ENCODE measurements at regions not wholly inside any gene's neighbourhood (a gene's known extent, or its start where the extent isn't known, plus 50 kb on each side); places are given as distances from the start of the nearest gene placed in this dataset.
"Not testable (repeated sequence)": the region's sequence is repeated elsewhere in the genome, so short reads cannot be mapped to it uniquely, and the experiment has no call there.

DNA sequence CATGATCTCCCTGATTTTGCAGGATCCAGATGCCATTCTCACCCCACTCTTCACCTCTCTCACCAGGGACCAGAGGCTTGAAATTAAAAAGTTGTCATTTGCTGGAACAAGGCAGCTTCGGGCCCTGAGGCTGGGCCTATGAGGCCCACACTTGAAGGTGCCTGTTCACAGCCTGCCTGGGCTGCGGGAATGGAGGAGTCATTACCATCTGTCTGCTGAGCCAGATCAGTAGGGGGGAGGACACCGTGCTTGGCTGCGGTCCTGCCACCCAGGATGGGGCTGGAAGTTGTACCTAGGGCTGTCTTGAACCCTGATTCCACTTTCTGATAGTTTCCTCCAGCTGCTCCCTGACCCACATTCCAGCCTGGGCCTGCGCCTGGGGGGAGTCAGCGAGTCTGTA is 208.3 kb upstream of the N4BP1 start:
- DNase-seq: no peak

GRCh38 chr16:48817032-48817431 is 207.1 kb upstream of the N4BP1 start:
- no peak for DNase-seq

- no peak for DNase-seq
These were observed 206.4 kb upstream of the N4BP1 start for GRCh38 chr16:48816393-48816792.

DNA sequence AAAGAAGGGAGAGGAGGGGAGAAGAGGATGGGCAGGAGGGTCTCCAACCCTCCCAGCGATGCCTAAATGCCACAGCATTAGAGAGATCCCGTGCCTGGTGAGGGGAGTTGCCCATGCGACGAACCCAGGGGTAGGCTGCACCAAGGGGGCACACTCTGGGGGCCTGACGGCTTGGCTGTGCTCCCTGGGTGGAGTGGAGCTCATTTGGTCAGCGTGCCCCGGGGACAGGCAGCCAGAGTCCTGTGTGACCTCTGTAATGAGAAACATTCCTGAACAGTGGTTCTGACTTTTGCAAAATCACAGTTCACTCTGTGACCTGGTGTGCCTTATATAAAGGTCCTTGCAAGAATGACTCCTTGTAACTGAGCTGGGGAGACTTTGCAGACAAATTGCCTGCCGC is 205.0 kb upstream of the N4BP1 start:
- no peak for DNase-seq

DNA sequence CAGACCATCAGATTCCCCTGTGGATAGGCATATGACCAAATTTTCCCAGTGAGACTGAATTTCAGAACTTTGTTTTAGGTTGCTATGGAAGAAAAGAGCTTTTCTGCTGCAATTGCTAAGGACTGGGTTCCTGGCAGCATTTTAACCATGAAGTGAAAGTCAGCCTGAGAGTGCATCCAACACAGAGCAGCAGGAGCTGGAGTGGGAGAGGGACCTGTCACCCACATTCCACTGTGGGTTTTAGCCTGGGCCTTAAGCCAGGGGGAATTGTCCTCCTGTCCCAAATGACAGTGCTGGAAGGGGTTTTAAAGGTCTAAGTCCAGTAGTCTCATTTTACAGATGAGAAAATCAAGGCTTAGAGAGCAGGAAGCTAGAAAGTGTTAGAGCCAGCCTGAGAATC is 203.5 kb upstream of the N4BP1 start:
- DNase-seq: no peak

DNA sequence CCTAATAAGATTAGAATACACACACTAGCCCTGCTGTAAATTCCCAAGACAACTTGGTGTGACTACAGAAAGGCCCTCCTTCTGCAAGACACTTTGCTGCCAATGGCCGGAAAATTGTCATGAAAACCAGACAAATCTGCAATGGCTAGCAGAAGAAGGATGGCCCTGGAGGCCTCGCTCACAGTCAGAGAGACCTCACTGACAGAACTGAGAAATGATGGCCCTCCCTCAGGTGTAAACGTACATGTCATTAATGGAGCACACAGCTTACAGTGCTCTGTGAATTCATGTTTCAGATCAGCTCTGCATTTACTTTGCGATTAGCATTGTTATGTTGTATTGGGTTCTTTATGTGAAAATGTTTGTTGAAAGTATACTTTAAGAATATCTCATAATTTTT is 202.9 kb upstream of the N4BP1 start:
- no peak for DNase-seq

DNA sequence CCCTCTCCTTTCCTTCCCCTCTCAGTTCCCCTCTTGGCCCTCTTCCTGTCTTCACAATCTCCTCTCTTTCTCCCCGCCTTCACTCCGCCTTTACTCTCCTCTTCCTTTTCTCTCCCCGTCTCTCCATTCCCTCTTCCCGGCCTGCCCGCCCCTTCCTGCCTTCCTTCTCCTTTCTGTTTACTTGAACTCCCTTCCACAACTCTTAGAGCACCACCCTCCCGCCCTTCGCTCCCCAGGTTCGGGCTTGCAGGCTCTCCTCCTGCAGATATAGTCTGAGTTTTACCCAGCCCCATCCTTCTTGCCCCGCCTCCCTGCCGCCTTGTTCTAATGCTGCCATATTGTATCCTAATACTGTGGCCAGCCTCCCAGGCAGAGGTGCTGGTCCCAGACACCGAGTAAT is 201.5 kb upstream of the N4BP1 start:
- no peak for DNase-seq

DNA sequence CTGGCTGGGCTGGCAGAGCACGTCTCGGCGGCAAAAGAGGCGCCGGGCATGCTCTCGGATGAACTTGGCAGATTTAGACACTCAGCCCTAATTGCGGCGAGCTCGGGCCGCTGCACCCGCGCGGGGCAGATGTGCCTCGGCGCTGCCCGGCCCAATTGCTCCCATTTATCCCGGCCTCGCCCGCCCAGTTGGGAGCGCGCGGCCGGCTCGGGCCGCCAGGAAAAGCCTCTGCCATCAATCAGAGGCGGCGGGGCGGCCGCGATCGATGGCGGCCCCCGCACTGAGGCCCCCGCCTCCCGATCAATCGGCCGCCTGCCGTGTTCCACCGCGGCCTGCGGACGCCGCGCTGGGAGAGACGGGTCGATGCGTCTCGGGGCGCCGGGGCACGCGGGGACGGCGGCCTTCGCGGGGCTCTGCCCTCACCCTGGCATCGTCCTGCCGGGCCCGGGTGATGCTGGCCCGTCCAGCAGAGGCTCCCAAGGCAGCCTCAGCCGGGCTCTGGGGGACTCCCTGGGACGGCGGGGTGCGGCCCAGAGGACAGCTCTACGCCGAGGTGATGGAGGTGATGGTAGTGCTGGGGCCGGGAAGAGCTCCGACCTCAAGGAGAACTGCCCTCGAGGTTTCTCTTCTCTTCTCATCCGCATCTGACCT is 200.9 kb upstream of the N4BP1 start:
- no peak for DNase-seq

- DNase-seq: no peak
These were observed 200.4 kb upstream of the N4BP1 start for GRCh38 chr16:48810436-48810802.

DNA sequence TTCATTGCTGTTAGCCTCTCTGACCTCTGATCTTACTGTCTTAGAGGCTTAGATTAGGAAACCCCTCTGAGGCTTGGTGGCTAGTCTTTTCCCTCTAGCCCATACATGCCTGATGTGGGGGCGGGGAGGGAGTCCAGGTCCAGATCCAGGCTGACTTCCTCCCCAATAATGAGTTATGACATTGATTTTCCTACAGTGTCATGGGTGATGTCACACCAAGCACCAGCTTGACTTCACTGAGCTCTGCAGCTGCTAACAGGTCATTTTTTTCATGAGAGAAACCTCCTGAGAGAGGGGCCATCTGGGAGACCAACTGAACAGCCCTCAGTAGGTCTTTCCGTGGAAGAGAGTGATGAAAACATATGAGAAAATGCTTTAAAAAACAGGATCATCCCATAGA is 180.2 kb upstream of the N4BP1 start:
- no peak for DNase-seq

- no peak for DNase-seq
These were observed 178.5 kb upstream of the N4BP1 start for GRCh38 chr16:48788475-48788874.

DNA sequence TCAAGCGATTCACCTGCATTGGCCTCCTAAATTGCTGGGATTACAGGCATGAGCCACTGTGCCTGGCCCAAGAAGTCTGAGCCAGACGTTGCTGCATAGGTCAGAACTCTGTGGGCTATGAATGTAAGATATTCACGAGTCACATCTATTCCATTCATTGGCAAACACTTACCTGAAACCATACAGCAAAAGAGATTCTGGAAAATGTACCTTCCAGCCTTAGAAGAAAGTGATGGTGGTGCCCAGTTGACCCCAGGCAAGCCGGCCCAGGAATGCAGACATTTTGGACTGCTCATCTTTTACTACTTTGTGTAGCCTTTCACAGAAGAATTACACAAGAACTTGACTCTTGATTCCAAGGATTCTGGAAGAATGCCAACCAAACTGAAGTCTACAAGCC is 135.6 kb upstream of the N4BP1 start:
- DNase-seq: no peak

DNA sequence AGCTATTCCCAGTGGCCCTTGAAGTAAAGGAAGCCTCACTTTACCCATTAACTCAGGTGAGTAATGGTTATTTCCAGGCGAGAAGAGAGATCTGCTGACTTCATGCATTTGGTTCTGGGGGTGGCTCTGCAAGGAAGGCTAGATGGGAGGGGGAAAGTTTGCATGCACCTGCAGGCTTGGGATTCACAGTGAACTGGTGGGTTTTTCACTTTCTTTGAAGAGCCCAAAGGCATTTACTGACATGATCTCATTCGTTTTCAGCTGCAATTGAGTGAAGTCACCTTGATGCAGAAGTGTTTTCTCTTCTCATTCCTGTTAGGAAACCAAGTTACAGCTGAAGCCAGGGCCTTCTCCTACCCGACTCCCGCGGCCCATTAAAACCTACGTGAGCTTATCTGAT is 131.0 kb upstream of the N4BP1 start:
- no peak for DNase-seq

DNA sequence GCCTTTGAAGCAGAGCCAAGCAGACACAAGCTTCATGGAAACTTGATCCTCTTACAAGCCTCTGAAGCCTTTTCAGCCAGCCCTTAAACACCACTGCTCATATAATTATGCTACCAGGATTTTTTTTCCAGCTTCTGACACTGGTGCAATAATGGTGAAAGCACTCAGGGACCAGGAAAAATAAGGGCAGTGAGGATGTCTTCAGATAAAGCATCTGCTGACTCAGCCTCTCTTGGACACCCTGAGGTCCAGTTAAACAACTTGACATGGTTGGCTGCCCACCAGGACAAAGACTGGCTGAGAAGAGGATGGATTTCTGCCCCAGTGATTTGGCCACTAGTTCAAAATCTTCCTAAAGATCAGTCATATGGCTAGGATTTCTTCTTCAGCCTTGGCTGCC is 124.2 kb upstream of the N4BP1 start:
- DNase-seq: no peak

- no peak for DNase-seq
These were observed 94.7 kb upstream of the N4BP1 start for GRCh38 chr16:48704710-48705109.

DNA sequence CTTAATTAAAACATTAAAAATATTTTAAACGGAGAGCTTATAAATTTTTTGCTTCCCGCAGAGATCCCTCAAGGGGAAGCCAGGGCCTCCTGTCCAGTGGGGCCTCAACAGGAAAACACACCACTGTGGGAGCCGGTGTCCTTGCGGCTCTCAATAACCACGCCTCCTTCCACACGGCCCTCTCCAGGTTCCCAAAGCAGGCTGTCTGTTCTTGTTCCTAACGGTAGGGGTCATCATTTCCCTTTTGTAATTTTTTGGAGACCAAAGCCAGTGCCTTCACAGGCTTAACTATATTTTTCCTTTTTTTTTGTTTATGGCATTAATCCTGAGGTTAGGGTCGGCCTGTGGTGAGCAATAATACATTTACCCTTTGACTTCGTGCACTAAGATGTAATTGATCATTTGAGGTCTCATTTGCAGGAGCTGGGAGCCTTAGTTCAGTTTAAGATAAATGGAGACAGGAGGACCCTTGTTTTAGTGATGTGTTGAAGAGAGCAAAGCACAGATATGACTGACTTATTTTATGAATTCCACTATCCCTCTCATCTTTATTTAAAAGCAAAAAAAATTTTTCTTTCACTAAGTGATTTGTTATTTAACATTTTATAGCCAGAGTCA is 77.5 kb upstream of the N4BP1 start:
- peak; percentile 73 for DNase-seq

DNA sequence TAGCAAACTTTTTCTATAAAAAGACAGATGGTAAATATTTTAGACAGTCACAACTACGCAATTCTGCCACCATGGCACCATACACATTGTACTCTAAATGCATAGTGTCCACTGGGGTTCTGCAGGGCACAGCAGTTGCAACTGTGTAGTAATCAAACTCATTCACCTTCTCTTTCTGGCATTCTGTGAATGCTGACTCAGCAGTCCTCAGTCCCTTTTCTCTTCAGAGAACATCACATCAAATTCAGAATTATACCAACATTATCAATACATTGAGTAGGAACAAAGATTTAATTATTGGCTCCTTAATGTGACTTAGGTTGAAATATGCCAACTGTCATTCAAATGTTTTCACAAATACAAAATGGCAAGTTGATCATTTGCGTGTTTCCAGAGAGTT is 74.2 kb upstream of the N4BP1 start:
- no peak for DNase-seq

GRCh38 chr16:48682971-48683370 is 73.0 kb upstream of the N4BP1 start:
- no peak for DNase-seq

- no peak for DNase-seq
These were observed 71.5 kb upstream of the N4BP1 start for GRCh38 chr16:48681520-48681919.

- no peak for DNase-seq
These were observed 70.9 kb upstream of the N4BP1 start for GRCh38 chr16:48680881-48681280.

- no peak for DNase-seq
These were observed 66.9 kb upstream of the N4BP1 start for GRCh38 chr16:48676836-48677235.

- DNase-seq: not testable (repeated sequence)
These were observed 58.2 kb upstream of the N4BP1 start for GRCh38 chr16:48668184-48668583.

DNA sequence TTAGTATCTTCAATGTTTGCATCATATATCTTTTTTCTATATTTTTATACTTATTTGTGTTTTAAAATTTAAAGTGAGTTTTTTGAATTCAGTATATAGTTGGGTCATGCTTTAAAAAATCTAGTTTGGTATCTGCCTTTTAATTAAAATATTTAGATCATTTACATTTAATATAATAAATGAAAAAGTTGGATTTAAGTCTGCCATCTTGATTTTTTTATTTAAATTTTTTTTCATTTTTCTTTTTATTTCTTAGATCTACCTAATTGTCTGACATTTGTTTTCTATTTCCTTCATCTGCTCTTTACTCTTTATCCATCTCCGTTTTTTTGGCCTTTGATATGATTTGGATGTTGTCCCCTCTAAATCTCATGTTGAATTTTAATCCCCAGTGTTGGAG is 50.0 kb upstream of the N4BP1 start:
- DNase-seq: no peak

Data from hematopoietic multipotent progenitor cell treated with erythropoietin and hydrocortisone succinate and interleukin-3 and kit ligand, for 8 days (in vitro differentiated cells).